ENCODE measurements at regions not wholly inside any gene's neighbourhood (a gene's known extent, or its start where the extent isn't known, plus 50 kb on each side); places are given as distances from the start of the nearest gene placed in this dataset.

- no peak for TF ChIP-seq EZH2 (IDR thresholded peaks at IDR 0.05; ENCODE audit: low read length)
- TF ChIP-seq, protein P1, sequence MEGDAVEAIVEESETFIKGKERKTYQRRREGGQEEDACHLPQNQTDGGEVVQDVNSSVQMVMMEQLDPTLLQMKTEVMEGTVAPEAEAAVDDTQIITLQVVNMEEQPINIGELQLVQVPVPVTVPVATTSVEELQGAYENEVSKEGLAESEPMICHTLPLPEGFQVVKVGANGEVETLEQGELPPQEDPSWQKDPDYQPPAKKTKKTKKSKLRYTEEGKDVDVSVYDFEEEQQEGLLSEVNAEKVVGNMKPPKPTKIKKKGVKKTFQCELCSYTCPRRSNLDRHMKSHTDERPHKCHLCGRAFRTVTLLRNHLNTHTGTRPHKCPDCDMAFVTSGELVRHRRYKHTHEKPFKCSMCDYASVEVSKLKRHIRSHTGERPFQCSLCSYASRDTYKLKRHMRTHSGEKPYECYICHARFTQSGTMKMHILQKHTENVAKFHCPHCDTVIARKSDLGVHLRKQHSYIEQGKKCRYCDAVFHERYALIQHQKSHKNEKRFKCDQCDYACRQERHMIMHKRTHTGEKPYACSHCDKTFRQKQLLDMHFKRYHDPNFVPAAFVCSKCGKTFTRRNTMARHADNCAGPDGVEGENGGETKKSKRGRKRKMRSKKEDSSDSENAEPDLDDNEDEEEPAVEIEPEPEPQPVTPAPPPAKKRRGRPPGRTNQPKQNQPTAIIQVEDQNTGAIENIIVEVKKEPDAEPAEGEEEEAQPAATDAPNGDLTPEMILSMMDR (optimal IDR thresholded peaks at IDR 0.05 in 1 of 3, IDR thresholded peaks at IDR 0.05 in 1 of 3, conservative IDR thresholded peaks at IDR 0.05 in 1 of 3; ENCODE audit: extremely low read depth in 1 of 3, insufficient read depth in 2 of 3, low read length in 3 of 3): no peak
Observed at GRCh38 chr12:46895726-46896125, 69.9 kb upstream of the SLC38A4 start.
